ENCODE measurements at regions not wholly inside any gene's neighbourhood (a gene's known extent, or its start where the extent isn't known, plus 50 kb on each side); places are given as distances from the start of the nearest gene placed in this dataset.

GRCh38 chr13:72122661-72123255 is 255.8 kb upstream of the DACH1 start:
- DNase-seq (ENCODE audit: low read depth in 1 of 2, low spot score in 1 of 2), result no peak

DNA sequence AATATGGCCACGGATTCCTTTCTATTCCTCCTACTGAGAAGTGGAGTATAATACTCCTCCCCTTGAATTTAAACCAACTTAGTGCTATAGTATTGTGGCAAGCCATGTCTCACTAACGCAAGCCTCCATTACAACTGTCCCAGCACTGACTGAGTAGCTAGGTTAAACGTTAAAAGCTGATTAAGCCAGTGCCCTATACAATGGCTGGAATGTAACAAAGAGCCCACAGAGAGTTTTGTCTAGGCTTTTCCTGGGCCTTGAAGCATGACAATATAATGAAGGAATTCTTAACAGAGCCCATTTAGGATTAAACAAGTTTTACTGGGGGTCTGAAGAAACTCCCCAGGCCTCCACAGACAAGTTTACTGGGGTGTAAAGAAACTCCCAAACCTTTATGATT is 254.5 kb upstream of the DACH1 start:
- no peak for DNase-seq (ENCODE audit: low read depth in 1 of 2, low spot score in 1 of 2)

GRCh38 chr13:72120632-72121031 is 253.6 kb upstream of the DACH1 start:
- DNase-seq (ENCODE audit: low read depth in 1 of 2, low spot score in 1 of 2), result no peak

DNA sequence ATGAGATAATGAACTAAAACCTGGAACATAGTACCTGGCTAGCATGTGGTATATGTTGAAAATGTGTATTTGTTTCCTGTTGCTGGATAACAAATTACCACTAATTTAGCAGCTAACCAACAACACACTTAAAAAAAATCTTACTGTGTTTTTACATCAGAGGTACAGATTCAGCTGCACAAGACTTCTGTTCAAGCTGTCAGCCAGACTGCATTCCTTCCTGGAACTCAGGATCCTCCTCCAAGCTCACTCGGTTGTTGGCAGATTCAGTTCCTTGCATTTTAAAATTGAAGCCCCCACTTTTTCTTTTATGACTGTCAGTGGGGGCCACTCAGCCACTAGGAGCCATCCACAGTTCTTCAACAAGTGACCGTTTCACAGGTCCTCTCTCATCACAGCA is 246.9 kb upstream of the DACH1 start:
- DNase-seq (ENCODE audit: low read depth in 1 of 2, low spot score in 1 of 2), result no peak

DNA sequence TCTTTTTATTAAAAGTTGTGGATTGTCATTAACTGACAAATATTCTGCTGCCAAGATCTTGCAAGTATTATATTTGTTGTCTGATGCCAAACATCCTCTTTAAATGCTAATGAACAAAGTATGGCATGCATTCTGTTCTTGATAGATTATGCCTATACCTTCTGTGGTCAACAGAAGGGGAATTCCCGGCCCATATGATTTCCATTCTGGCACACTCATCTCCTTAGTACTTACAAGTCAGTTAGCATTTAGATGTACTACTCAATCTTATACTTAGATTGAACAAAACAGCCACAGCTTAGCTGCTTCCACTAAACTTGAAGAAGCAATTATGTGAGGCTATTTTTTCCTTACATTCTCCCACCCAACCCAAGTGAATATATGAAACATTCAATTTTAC is 246.1 kb upstream of the DACH1 start:
- DNase-seq (ENCODE audit: low read depth in 1 of 2, low spot score in 1 of 2), result no peak

DNA sequence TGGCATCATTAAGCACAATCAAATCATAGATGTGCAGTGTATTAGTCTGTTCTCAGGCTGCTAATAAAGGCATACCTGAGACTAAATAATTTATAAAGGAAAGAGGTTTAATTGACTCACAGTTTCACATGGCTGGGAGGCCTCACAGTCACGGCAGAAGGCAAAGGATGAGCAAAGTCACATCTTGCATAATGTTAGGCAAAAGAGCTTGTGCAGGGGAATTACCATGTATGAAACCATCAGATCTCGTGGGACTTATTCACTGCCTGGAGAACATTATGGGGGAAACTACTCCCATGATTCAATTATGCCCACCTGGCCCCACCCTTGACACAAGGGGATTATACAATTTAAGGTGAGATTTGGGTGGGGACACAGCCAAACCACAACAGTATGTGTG is 245.2 kb upstream of the DACH1 start:
- no peak for DNase-seq (ENCODE audit: low read depth in 1 of 2, low spot score in 1 of 2)

- no peak for DNase-seq (ENCODE audit: low read depth in 1 of 2, low spot score in 1 of 2)
These were observed 242.9 kb upstream of the DACH1 start for GRCh38 chr13:72109863-72110262.

DNA sequence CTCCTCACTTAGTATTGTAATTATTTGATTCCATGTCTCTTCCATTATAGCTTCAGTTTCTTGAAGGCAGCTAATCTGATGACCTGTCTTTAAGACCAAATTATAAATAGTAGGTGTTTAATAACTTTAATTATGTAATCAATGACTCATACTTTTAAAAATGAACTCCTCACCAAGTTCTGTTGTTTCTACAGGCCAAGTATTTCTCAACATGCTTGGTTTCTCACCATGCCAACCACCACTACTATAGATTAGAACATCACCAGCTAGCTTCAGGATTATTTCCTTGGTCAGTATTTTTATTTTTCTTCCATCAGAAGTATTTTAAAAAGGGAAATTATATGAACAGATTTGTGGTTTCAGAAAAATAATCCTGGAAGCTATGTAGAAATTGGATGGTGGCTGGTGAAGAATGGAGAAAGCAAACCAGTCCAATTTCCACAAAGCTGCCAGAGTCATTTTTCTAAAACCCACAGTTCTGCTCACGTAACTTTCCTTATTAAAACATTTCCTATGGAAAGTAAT is 237.7 kb upstream of the DACH1 start:
- DNase-seq (ENCODE audit: low read depth in 1 of 2, low spot score in 1 of 2), result no peak

GRCh38 chr13:72101768-72102400 is 234.9 kb upstream of the DACH1 start:
- no peak for DNase-seq (ENCODE audit: low read depth in 1 of 2, low spot score in 1 of 2)

GRCh38 chr13:72100339-72100738 is 233.3 kb upstream of the DACH1 start:
- DNase-seq (ENCODE audit: low read depth in 1 of 2, low spot score in 1 of 2), result no peak

DNA sequence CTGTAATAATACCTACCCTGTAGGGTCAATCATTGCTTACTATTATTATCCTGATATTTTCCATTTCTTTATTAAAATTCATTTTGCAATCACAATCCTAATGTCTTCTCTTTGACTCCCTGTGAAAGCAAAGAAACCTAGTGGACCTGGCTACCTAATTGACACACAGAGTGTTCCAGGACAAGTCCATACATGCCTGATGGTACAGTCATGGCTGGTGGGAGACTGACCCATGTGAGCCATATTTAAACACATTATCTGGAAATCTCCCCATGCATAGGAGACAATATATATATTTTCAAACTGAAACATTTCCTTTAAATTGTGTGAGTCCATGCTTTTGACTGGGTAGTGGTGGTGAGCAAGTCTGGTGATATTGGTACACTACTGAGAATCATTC is 230.6 kb upstream of the DACH1 start:
- DNase-seq (ENCODE audit: low read depth in 1 of 2, low spot score in 1 of 2), result no peak

- no peak for DNase-seq (ENCODE audit: low read depth in 1 of 2, low spot score in 1 of 2)
These were observed 226.3 kb upstream of the DACH1 start for GRCh38 chr13:72093262-72093661.

DNA sequence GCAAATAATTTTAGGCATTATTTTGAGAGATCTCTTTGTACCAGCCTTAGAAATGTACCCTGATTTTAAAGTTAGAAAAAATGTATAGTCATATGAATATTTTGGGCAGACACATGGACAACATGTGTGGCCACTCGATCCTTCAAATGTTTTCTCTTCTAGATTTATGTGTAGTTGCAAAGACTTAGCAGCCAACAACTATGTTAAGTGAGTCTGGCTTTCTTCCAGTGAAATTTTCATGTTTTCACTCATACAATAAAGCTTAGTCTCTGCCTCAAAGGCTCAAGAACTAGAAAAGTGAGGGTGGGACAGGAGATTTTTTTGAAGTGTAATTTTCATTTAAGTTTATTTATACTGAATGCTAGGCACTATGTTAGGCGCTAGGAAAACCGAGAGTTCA is 207.7 kb upstream of the DACH1 start:
- DNase-seq (ENCODE audit: low read depth in 1 of 2, low spot score in 1 of 2), result no peak

DNA sequence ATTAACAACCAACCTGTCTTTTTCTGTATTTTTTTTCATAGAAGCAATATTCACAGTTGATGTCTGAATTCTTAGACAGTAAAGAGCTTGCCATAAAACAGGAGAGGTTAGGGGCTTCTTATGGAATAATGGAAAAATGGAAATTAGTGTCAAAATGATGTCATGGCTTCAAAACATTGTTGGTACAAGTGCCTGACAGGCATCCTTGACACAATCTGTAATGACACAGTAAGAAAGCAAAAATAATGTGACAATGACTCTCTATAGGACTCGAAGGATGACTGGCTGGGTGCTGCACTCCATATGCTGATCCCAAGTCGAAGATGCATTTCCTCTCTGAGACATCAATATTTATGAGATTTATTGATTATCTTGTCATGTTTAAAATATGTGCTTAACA is 205.3 kb upstream of the DACH1 start:
- no peak for DNase-seq (ENCODE audit: low read depth in 1 of 2, low spot score in 1 of 2)

GRCh38 chr13:72071713-72072112 is 204.7 kb upstream of the DACH1 start:
- DNase-seq (ENCODE audit: low read depth in 1 of 2, low spot score in 1 of 2), result no peak

DNA sequence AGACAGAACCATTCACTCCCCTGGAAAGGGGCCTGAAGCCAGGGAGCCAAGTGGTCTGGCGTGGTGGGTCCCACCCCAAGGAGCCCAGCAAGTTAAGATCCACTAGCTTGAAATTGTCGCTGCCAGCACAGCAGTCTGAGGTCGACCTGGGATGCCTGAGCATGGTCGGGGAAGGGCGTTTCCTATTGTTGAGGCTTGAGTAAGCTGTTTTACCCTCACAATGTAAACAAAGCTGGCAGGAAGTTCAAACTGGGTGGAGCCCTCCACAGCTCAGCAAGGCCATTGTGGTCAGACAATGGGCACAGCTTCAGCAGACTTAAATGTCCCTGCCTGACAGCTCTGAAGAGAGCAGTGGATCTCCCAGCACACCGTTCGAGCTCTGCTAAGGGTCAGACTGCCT is 195.6 kb upstream of the DACH1 start:
- DNase-seq (ENCODE audit: low read depth in 1 of 2, low spot score in 1 of 2), result no peak

- DNase-seq (ENCODE audit: low read depth in 1 of 2, low spot score in 1 of 2), result no peak
These were observed 194.6 kb upstream of the DACH1 start for GRCh38 chr13:72061613-72062012.

- DNase-seq (ENCODE audit: low read depth in 1 of 2, low spot score in 1 of 2), result no peak
These were observed 183.2 kb upstream of the DACH1 start for GRCh38 chr13:72050251-72050650.

- no peak for DNase-seq (ENCODE audit: low read depth in 1 of 2, low spot score in 1 of 2)
These were observed 176.4 kb upstream of the DACH1 start for GRCh38 chr13:72043366-72043765.

- no peak for DNase-seq (ENCODE audit: low read depth in 1 of 2, low spot score in 1 of 2)
These were observed 174.2 kb upstream of the DACH1 start for GRCh38 chr13:72041165-72041564.

GRCh38 chr13:72039126-72039525 is 172.1 kb upstream of the DACH1 start:
- no peak for DNase-seq (ENCODE audit: low read depth in 1 of 2, low spot score in 1 of 2)

DNA sequence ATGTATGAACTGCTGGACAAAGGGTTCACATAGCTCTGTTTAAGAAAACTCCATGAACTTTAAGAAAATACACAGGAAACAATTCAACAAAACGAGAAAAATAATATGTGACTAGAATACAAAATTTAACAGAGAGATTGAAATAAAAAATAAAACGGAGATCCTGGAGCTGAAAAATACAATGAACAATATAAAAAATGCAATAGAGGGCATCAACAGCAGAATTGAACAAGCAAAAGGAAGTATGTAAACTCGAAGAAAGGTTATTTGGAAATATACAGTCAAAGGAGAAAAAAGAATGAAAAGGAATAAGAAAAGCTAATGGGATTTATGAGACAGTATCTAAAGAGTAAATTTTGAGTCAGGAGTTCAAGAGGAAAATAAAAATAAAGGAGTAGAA is 163.0 kb upstream of the DACH1 start:
- no peak for DNase-seq (ENCODE audit: low read depth in 1 of 2, low spot score in 1 of 2)

GRCh38 chr13:72025836-72026235 is 158.8 kb upstream of the DACH1 start:
- DNase-seq (ENCODE audit: low read depth in 1 of 2, low spot score in 1 of 2), result no peak

Data from activated CD4-positive, alpha-beta T cell treated with anti-CD3 and anti-CD28 coated beads, Interleukin-2, amount 50 U/mL, for 24 hours (primary cell).